ENCODE measurements at regions not wholly inside any gene's neighbourhood (a gene's known extent, or its start where the extent isn't known, plus 50 kb on each side); places are given as distances from the start of the nearest gene placed in this dataset.

DNA sequence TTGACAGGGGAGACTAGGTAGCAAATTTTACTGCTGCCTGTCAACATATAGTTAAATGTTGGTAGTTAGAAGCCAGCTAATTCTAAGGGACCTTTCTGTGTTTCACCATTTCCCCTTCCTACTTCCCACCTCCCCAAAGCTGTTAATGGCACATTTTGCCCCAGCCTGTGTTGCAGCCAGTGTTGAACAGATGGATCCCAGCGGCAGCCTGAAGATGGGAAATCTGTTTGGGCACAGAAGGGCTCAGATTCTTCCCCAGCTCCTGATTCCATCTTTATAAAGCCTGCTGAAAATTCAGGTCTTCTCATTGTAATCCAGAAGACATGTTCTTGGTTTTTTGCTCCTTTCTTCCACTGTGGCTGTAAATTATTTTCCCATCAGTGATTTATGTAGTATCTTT is 89.0 kb downstream of the SPRY1 start:
- no peak overlapping the region for H3K27ac ChIP-seq (ENCODE audit: low read depth in 2 of 2, low read length in 1 of 2)
- no peaks in the 10 kb centered on the region for H3K9me3 ChIP-seq (ENCODE audit: control insufficient read depth in 2 of 2, insufficient read depth in 1 of 2, low read depth in 1 of 2, low read length in 1 of 2)
- WGBS, 2 donors: 91 to 96% methylated on average over 1 of the region's 1 CpG
- H3K4me3 ChIP-seq (ENCODE audit: low read depth in 1 of 2, low read length in 2 of 2): no peak overlapping the region
- no peaks in the 10 kb centered on the region for H3K4me1 ChIP-seq (ENCODE audit: control insufficient read depth in 2 of 2, insufficient read depth in 2 of 2, low read length in 1 of 2)
- no peaks in the 10 kb centered on the region for H3K36me3 ChIP-seq (ENCODE audit: control insufficient read depth in 2 of 2, insufficient read depth in 2 of 2, low read length in 1 of 2)
- no peaks in the 10 kb centered on the region for H3K27me3 ChIP-seq (ENCODE audit: control insufficient read depth in 1 of 2, insufficient read depth in 2 of 2, low read length in 2 of 2)

DNA sequence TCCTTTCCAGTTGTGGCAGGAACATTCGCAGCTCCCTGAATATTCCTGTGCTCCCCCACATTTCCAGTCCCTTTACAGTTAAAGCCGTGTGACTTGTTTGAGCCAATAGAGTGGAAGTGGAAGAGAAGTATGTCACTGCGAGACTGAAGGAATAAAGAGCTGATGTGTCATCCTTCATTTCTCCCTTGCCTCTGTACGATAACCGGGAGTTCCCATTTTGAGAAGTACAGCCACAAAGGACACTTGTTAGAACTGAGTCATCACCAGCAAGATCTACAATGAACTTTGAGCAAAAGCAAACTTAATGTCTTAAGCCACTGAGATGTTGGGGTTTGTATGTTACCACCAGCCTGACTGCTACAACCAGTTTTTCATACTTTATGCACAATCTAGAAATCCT is 92.3 kb downstream of the SPRY1 start:
- 55% methylated on average over 5 of the region's 5 CpGs for WGBS, 2 donors
- Histone ChIP-seq H3K4me3 (ENCODE audit: low read depth in 1 of 2, low read length in 2 of 2) (no peak overlapping the region), H3K27ac (ENCODE audit: low read depth in 2 of 2, low read length in 1 of 2) (peak overlapping the region in 1 of 2 donors; percentile 27), H3K4me1 (ENCODE audit: control insufficient read depth in 2 of 2, insufficient read depth in 2 of 2, low read length in 1 of 2) (no peaks in the 10 kb centered on the region), H3K36me3 (ENCODE audit: control insufficient read depth in 2 of 2, insufficient read depth in 2 of 2, low read length in 1 of 2) (no peaks in the 10 kb centered on the region), H3K27me3 (ENCODE audit: control insufficient read depth in 1 of 2, insufficient read depth in 2 of 2, low read length in 2 of 2) (no peaks in the 10 kb centered on the region), H3K9me3 (ENCODE audit: control insufficient read depth in 2 of 2, insufficient read depth in 1 of 2, low read depth in 1 of 2, low read length in 1 of 2) (no peaks in the 10 kb centered on the region)

DNA sequence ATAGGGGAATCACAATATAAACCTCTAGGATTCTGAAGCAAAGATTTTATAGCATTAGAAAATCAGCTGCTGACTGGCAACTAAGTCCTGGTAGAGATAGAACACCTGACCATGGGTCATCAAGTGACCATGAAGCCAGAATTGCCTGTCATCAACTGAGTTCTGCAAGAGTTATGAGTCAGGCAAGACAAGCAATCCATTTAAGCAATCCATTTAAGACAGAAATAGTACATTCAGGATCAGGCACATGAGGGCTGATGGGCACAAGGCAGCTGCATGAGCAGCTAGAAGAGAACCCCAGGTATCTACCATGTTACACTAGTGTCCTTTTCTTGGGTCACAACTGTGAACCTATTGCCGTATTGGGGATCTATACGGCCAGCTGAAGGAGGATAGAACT is 98.9 kb downstream of the SPRY1 start:
- no peaks in the 10 kb centered on the region for H3K9me3 ChIP-seq (ENCODE audit: control insufficient read depth in 2 of 2, insufficient read depth in 1 of 2, low read depth in 1 of 2, low read length in 1 of 2)
- no peaks in the 10 kb centered on the region for H3K36me3 ChIP-seq (ENCODE audit: control insufficient read depth in 2 of 2, insufficient read depth in 2 of 2, low read length in 1 of 2)
- H3K27me3 ChIP-seq (ENCODE audit: control insufficient read depth in 1 of 2, insufficient read depth in 2 of 2, low read length in 2 of 2): no peaks in the 10 kb centered on the region
- no peak overlapping the region for H3K4me3 ChIP-seq (ENCODE audit: low read depth in 1 of 2, low read length in 2 of 2)
- H3K27ac ChIP-seq (ENCODE audit: low read depth in 2 of 2, low read length in 1 of 2): no peak overlapping the region
- no peaks in the 10 kb centered on the region for H3K4me1 ChIP-seq (ENCODE audit: control insufficient read depth in 2 of 2, insufficient read depth in 2 of 2, low read length in 1 of 2)
- WGBS, 2 donors: 93% methylated on average over 2 of the region's 2 CpGs

DNA sequence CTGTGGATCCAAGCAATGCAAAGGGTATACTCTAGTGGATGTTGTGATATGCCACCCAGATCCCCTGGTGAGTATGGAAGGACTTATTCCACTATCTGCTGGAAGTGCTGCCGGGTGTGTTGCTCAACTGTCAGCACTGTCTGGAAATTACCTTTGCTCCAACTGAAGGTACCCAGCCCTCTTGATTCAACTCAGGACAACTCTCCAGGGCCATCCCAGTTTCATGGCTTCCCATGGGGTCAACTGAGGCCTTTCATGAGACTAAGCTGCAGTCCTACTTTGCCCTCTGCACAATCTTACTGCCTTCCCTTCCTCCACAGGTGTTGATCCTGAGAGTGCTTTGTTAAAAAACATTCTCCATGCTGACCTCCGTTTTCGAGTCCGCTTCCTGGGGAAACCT is 99.8 kb downstream of the SPRY1 start:
- Histone ChIP-seq H3K36me3 (ENCODE audit: control insufficient read depth in 2 of 2, insufficient read depth in 2 of 2, low read length in 1 of 2) (no peaks in the 10 kb centered on the region), H3K4me1 (ENCODE audit: control insufficient read depth in 2 of 2, insufficient read depth in 2 of 2, low read length in 1 of 2) (no peaks in the 10 kb centered on the region), H3K27ac (ENCODE audit: low read depth in 2 of 2, low read length in 1 of 2) (no peak overlapping the region), H3K9me3 (ENCODE audit: control insufficient read depth in 2 of 2, insufficient read depth in 1 of 2, low read depth in 1 of 2, low read length in 1 of 2) (no peaks in the 10 kb centered on the region), H3K27me3 (ENCODE audit: control insufficient read depth in 1 of 2, insufficient read depth in 2 of 2, low read length in 2 of 2) (no peaks in the 10 kb centered on the region), H3K4me3 (ENCODE audit: low read depth in 1 of 2, low read length in 2 of 2) (no peak overlapping the region)
- 77 to 85% methylated on average over 4 of the region's 4 CpGs for WGBS, 2 donors

DNA sequence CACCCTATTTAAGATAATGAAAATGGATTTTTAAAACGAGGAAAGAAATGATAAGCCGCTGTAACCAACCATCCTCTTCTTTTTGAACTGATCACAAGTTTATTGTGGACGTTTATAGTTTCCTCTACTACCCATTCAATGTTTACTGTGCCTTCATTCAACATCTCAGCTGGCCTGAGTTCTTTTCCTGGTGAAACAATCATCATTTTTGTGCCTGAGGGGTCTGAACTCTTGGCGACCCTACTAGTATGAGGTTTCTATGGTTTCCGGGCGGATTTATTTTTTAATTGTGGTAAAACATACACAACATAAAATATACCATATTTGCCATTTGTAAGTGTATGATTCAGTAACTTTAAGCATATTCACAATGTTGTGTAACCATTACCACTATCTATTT is 100.7 kb downstream of the SPRY1 start:
- 69 to 73% methylated on average over 6 of the region's 6 CpGs for WGBS, 2 donors

DNA sequence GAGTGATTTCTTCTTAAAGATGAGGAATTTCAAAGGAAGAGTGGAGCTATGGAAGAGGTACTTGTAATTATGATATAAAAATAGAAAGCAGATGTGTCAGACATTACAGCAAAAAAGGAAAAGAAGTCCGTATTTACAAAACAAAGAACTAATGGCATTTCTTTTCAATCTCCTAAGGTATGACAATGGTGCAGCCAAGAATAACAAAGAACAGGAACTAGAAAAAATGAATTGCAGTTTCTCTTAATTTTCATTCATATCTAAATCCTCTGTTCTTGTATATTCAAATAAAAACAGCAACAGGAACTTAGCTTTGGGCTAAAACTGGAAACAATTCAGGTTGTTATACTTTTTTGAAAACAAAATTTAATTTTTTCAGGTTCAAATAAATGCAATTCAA is 105.1 kb downstream of the SPRY1 start:
- 51 to 65% methylated on average over 1 of the region's 1 CpG for WGBS, 2 donors
- H3K4me1 ChIP-seq (ENCODE audit: control insufficient read depth in 2 of 2, insufficient read depth in 2 of 2, low read length in 1 of 2): no peaks in the 10 kb centered on the region

More for the DNA sequence above, 100.7 kb downstream of the SPRY1 start:
- H3K4me3 ChIP-seq (ENCODE audit: low read depth in 1 of 2, low read length in 2 of 2): no peak overlapping the region
- H3K9me3 ChIP-seq (ENCODE audit: control insufficient read depth in 2 of 2, insufficient read depth in 1 of 2, low read depth in 1 of 2, low read length in 1 of 2): no peaks in the 10 kb centered on the region
- H3K27ac ChIP-seq (ENCODE audit: low read depth in 2 of 2, low read length in 1 of 2): no peak overlapping the region
- no peaks in the 10 kb centered on the region for H3K27me3 ChIP-seq (ENCODE audit: control insufficient read depth in 1 of 2, insufficient read depth in 2 of 2, low read length in 2 of 2)
- H3K4me1 ChIP-seq (ENCODE audit: control insufficient read depth in 2 of 2, insufficient read depth in 2 of 2, low read length in 1 of 2): no peaks in the 10 kb centered on the region
- H3K36me3 ChIP-seq (ENCODE audit: control insufficient read depth in 2 of 2, insufficient read depth in 2 of 2, low read length in 1 of 2): no peaks in the 10 kb centered on the region

DNA sequence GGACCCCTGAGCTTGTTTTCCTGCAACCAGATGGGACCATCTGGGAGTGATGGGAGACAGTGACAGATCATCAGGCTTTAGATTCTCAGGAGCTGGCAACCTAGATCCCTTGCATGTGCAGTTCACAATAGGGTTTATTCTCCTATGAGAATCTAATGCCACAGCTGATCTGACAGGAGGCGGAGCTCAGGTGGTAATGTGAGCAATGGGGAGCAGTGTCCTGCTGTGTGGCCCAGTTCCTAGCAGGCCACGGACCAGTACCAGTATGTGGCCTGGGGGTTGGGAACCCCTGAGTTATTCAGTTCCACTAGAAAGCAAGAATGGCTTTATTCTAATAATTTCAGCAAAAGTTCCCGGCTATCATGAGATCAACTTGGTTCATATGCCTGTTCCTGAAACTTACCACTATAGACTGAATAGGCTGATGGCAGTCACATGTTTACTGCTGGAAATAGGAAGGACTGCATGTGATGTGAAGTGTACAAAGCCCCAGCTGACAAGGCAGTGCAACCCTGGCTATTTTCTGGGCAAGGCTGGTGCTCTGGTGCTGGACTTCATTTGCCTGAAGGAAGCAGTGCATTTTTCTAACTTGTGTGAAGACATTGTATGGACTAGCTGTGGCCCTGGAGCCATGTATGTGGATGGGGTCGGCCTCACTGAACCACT is 107.2 kb downstream of the SPRY1 start:
- no peak overlapping the region for H3K27ac ChIP-seq (ENCODE audit: low read depth in 2 of 2, low read length in 1 of 2)

More for the DNA sequence above, 105.1 kb downstream of the SPRY1 start:
- H3K9me3 ChIP-seq (ENCODE audit: control insufficient read depth in 2 of 2, insufficient read depth in 1 of 2, low read depth in 1 of 2, low read length in 1 of 2): no peaks in the 10 kb centered on the region
- no peaks in the 10 kb centered on the region for H3K27me3 ChIP-seq (ENCODE audit: control insufficient read depth in 1 of 2, insufficient read depth in 2 of 2, low read length in 2 of 2)
- H3K27ac ChIP-seq (ENCODE audit: low read depth in 2 of 2, low read length in 1 of 2): no peak overlapping the region
- no peaks in the 10 kb centered on the region for H3K36me3 ChIP-seq (ENCODE audit: control insufficient read depth in 2 of 2, insufficient read depth in 2 of 2, low read length in 1 of 2)
- no peak overlapping the region for H3K4me3 ChIP-seq (ENCODE audit: low read depth in 1 of 2, low read length in 2 of 2)

DNA sequence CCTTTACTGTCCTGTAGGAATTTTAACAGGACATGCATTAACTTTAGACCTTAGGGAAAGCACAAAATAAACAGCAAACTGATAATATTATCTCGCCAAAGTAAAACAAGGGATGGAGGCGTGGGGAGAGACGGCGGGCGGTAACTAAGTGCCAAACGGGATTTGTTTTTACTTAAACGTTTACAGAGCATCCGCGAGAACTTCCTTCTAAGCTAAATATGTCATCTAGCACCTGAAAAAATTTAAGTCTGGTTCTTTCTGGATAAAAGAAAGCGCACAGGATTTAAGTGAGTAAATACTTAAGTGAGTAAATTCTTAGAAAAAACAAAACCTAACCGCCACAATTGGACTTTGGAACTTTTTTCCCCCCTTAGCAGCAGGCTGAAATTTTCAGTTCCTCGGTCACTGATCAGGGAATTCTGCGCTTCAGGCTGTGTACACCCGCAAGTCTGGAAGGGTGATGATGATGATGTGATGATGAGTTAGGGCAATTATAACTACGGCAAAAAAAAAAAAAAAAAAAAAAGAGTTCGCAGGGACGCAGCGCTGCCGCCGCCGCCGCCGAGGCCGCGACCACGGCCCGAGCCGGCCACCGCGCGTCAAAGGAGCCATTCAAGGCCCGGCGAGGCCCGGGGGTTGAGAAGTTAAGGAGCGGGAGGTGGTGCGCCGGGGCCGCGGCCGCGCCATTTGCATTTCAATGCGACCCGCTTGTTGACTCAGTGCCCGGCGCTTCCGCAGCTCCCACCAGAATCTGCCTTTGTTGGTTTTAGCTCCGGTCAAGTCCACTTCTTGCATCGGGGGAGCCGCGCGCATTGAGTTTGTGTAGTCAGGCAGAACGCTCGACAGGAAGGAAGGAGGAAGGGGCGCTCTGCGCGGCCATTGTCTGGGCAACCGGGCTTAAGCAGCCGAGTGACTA is 108.8 kb downstream of the SPRY1 start:
- WGBS, 2 donors: 3 to 4% methylated on average over 47 to 58 of the region's 58 CpGs
- Histone ChIP-seq H3K4me1 (ENCODE audit: control insufficient read depth in 2 of 2, insufficient read depth in 2 of 2, low read length in 1 of 2) (no peaks in the 10 kb centered on the region), H3K36me3 (ENCODE audit: control insufficient read depth in 2 of 2, insufficient read depth in 2 of 2, low read length in 1 of 2) (no peaks in the 10 kb centered on the region), H3K27me3 (ENCODE audit: control insufficient read depth in 1 of 2, insufficient read depth in 2 of 2, low read length in 2 of 2) (no peaks in the 10 kb centered on the region), H3K9me3 (ENCODE audit: control insufficient read depth in 2 of 2, insufficient read depth in 1 of 2, low read depth in 1 of 2, low read length in 1 of 2) (no peaks in the 10 kb centered on the region), H3K4me3 (ENCODE audit: low read depth in 1 of 2, low read length in 2 of 2) (peak overlapping the region; percentile 53 to 71), H3K27ac (ENCODE audit: low read depth in 2 of 2, low read length in 1 of 2) (peak overlapping the region in 1 of 2 donors; percentile 67)

More for the DNA sequence above, 107.2 kb downstream of the SPRY1 start:
- Histone ChIP-seq H3K4me1 (ENCODE audit: control insufficient read depth in 2 of 2, insufficient read depth in 2 of 2, low read length in 1 of 2) (no peaks in the 10 kb centered on the region), H3K9me3 (ENCODE audit: control insufficient read depth in 2 of 2, insufficient read depth in 1 of 2, low read depth in 1 of 2, low read length in 1 of 2) (no peaks in the 10 kb centered on the region), H3K36me3 (ENCODE audit: control insufficient read depth in 2 of 2, insufficient read depth in 2 of 2, low read length in 1 of 2) (no peaks in the 10 kb centered on the region), H3K4me3 (ENCODE audit: low read depth in 1 of 2, low read length in 2 of 2) (no peak overlapping the region), H3K27me3 (ENCODE audit: control insufficient read depth in 1 of 2, insufficient read depth in 2 of 2, low read length in 2 of 2) (no peaks in the 10 kb centered on the region)
- WGBS, 2 donors: 85 to 91% methylated on average over 4 of the region's 4 CpGs

DNA sequence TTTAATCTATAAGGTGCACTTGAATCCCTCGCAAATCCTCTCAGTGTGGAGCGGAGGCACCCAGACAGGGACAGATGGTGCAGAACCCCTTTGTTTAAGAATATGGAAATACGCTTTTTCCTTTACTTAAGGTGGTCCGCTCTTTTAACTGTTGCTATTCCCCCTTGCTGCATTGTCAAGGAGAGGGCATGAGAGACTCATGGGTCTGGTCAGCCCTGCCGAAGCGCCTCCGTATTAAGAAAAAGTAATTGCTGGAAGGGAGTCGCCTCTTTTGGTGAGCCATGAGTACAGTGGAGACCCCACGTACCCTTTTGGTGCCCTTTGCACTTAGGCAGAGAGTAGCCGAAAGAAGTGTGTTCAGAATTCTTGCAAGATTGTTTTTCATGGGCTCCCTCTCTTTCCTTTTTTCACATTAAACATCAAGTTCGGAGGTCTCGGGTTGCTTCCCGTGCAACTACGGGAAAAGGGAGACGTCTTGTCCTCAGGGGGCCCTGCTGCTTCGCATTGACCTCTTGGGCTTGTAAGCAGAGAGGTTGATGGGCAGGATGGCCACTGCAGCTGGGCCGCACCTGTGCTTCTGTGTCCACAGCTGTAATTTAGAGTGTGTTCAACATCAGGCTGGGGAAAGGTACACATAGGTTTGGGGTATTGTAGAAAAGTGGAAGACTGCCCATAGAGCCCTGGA is 109.6 kb downstream of the SPRY1 start:
- Histone ChIP-seq H3K36me3 (ENCODE audit: control insufficient read depth in 2 of 2, insufficient read depth in 2 of 2, low read length in 1 of 2) (no peaks in the 10 kb centered on the region), H3K9me3 (ENCODE audit: control insufficient read depth in 2 of 2, insufficient read depth in 1 of 2, low read depth in 1 of 2, low read length in 1 of 2) (no peaks in the 10 kb centered on the region), H3K27ac (ENCODE audit: low read depth in 2 of 2, low read length in 1 of 2) (peak overlapping the region in 1 of 2 donors; percentile 67), H3K4me3 (ENCODE audit: low read depth in 1 of 2, low read length in 2 of 2) (peak overlapping the region; percentile 53 to 71), H3K27me3 (ENCODE audit: control insufficient read depth in 1 of 2, insufficient read depth in 2 of 2, low read length in 2 of 2) (no peaks in the 10 kb centered on the region), H3K4me1 (ENCODE audit: control insufficient read depth in 2 of 2, insufficient read depth in 2 of 2, low read length in 1 of 2) (no peaks in the 10 kb centered on the region)
- 65 to 66% methylated on average over 17 of the region's 17 CpGs for WGBS, 2 donors
